Upper lobe of left lung (tissue), 4 donors: ENCODE measurements at regions not wholly inside any gene's neighbourhood (a gene's known extent, or its start where the extent isn't known, plus 50 kb on each side); places are given as distances from the start of the nearest gene placed in this dataset.

ENCODE experiments used
- EP300 ChIP-seq, 4 donors: sonication (generic); formaldehyde crosslinking; IDR thresholded peaks; one replicate each; pipeline ENCODE4 v1.5.1; 2017; ENCODE audit warnings: antibody characterized with exemption in 4 of 4, control low read depth in 2 of 4
- POLR2A ChIP-seq, 4 donors: fragments of 450-650 bp; IDR thresholded peaks; one replicate each; pipeline ENCODE4 v1.5.1; 2016 to 2017; ENCODE audit warnings: antibody characterized with exemption in 4 of 4, mild to moderate bottlenecking in 2 of 4
- POLR2AphosphoS5 ChIP-seq, 2 donors: sonication (generic); formaldehyde crosslinking; IDR thresholded peaks; one replicate each; pipeline ENCODE4 v1.5.1; 2017; ENCODE audit warnings: antibody characterized with exemption in 2 of 2
- TF ChIP-seq, protein P1 (sequence below), 6 experiments: fragments of 450-650 bp in 4 of 6; fragments of 200-600 bp in 2 of 6; sonication (generic) in 2 of 6; IDR thresholded peaks; one replicate each; pipeline ENCODE4 v1.5.1; 2016 to 2019; ENCODE audit warnings: antibody characterized with exemption in 6 of 6

DNA sequence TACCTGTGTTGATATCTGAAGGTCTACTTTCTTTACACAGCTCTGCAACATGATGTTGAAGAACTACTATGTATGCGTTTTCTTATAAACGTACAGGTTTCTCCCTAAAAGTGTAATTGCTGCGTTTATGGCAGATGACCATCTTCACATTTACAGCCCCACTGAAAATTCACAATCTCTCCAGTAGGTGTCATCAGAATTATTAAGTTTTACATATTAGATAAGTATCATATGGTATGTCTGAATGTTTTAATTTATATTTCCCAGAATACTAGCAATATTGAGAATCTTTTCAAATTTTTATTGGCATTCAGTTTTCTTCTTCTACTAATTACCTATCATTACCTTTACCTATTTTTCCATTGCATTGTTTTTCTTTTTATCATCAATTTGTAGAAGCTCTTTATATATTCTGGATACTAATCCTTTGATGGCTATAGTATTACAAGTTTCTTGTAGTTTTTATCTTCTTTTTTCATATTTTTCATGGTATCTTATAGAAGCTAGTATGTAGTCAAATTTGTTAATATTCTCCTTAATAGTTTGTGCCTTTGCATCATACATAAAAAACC lies 123.5 kb downstream of the CAPZA3 start:
- TF ChIP-seq POLR2A (IDR thresholded peaks at IDR 0.05): no peak
- TF ChIP-seq, protein P1, sequence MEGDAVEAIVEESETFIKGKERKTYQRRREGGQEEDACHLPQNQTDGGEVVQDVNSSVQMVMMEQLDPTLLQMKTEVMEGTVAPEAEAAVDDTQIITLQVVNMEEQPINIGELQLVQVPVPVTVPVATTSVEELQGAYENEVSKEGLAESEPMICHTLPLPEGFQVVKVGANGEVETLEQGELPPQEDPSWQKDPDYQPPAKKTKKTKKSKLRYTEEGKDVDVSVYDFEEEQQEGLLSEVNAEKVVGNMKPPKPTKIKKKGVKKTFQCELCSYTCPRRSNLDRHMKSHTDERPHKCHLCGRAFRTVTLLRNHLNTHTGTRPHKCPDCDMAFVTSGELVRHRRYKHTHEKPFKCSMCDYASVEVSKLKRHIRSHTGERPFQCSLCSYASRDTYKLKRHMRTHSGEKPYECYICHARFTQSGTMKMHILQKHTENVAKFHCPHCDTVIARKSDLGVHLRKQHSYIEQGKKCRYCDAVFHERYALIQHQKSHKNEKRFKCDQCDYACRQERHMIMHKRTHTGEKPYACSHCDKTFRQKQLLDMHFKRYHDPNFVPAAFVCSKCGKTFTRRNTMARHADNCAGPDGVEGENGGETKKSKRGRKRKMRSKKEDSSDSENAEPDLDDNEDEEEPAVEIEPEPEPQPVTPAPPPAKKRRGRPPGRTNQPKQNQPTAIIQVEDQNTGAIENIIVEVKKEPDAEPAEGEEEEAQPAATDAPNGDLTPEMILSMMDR (IDR thresholded peaks at IDR 0.05): peak in 5 of 6 experiments; percentile 41 to 60 (median 53)
- TF ChIP-seq EP300 (IDR thresholded peaks at IDR 0.05): no peak
- TF ChIP-seq POLR2AphosphoS5 (IDR thresholded peaks at IDR 0.05): no peak
